Tibial nerve (tissue), 4 donors: ENCODE measurements at regions not wholly inside any gene's neighbourhood (a gene's known extent, or its start where the extent isn't known, plus 50 kb on each side); places are given as distances from the start of the nearest gene placed in this dataset.

Experiments
- EP300 ChIP-seq, 2 donors: sonication (generic); formaldehyde crosslinking; IDR thresholded peaks; one replicate each; pipeline ENCODE4 v1.6.1; 2017; ENCODE audit warnings: antibody characterized with exemption in 2 of 2, mild to moderate bottlenecking in 1 of 2
- POLR2A ChIP-seq, 2 donors: fragments of 450-650 bp; IDR thresholded peaks; one replicate each; pipeline ENCODE4 v1.6.1; 2017; ENCODE audit warnings: antibody characterized with exemption in 2 of 2, mild to moderate bottlenecking in 2 of 2, moderate library complexity in 2 of 2
- TF ChIP-seq, protein P1 (sequence below), 5 experiments: fragments of 200-600 bp in 3 of 5; fragments of 450-650 bp in 2 of 5; sonication (generic) in 3 of 5; IDR thresholded peaks; one replicate each; pipeline ENCODE4 v1.5.1; 2016 to 2019; ENCODE audit warnings: antibody characterized with exemption in 5 of 5, mild to moderate bottlenecking in 3 of 5, moderate library complexity in 2 of 5

DNA sequence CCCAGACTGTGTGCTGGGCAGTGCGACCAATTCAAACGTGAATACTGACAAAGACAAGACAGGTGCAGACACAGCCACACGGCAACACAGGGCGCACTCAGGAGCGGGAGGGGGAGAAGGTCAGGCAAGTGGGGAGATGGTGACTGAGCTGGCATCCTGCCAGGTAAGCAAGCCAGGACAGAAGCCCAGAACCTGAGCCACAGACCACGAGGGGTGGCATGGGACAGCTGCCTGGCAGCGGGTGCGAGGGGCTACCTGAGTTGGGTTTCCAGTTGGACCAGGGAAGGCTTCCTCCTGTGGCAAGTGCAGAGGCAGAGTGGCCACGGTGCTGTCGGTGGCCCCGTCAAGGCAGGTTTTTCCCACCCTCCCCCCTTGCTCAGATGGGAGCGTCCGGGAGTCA, 215.2 kb upstream of the ARID1B start:
- TF ChIP-seq POLR2A (IDR thresholded peaks at IDR 0.05) (no peak), EP300 (IDR thresholded peaks at IDR 0.05) (no peak)
- TF ChIP-seq, protein P1, sequence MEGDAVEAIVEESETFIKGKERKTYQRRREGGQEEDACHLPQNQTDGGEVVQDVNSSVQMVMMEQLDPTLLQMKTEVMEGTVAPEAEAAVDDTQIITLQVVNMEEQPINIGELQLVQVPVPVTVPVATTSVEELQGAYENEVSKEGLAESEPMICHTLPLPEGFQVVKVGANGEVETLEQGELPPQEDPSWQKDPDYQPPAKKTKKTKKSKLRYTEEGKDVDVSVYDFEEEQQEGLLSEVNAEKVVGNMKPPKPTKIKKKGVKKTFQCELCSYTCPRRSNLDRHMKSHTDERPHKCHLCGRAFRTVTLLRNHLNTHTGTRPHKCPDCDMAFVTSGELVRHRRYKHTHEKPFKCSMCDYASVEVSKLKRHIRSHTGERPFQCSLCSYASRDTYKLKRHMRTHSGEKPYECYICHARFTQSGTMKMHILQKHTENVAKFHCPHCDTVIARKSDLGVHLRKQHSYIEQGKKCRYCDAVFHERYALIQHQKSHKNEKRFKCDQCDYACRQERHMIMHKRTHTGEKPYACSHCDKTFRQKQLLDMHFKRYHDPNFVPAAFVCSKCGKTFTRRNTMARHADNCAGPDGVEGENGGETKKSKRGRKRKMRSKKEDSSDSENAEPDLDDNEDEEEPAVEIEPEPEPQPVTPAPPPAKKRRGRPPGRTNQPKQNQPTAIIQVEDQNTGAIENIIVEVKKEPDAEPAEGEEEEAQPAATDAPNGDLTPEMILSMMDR (IDR thresholded peaks at IDR 0.05) = no peak
